Posterior cingulate gyrus (tissue), 11 donors: ENCODE measurements at regions not wholly inside any gene's neighbourhood (a gene's known extent, or its start where the extent isn't known, plus 50 kb on each side); places are given as distances from the start of the nearest gene placed in this dataset.
"Not testable (repeated sequence)": the region's sequence is repeated elsewhere in the genome, so short reads cannot be mapped to it uniquely, and the experiment has no call there.

Experiments
- DNase-seq, 10 donors: peaks; one replicate each; pipeline versions ENCODE4 v3.0.0 to v3.0.0-alpha.2; 2020 to 2021; ENCODE audit warnings: mixed read lengths in 3 of 10
- intact Hi-C: fragments of 100-400 bp; cut with DNase I; formaldehyde crosslinking; loops from one replicate; pipeline ENCODE4 v1.15.1; 2023

GRCh38 chr10:30172673-30173072 is 113.3 kb upstream of the JCAD start:
- intact Hi-C loops: no loop called here
- no peak for DNase-seq

DNA sequence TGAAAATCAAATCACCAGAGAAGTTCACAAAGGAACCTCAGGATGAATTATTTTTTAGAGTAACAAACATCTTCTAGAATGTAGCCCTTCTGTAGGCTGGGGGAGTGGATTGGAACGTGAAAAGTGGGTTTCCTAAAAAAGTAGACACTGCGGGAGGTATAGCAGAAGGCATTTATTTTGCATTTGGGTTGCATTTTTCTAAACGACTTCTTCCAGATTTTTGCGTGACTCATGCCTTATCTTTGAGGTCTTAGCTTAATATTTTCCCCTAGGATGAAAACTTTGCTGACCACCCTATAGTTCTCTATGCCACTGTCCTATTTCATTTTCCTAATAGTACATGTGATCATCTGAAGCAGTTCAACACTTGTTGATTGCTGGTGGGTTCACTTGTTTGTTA is 112.7 kb upstream of the JCAD start:
- intact Hi-C loops: no loop called here
- DNase-seq: no peak

GRCh38 chr10:30171601-30172000 is 112.2 kb upstream of the JCAD start:
- intact Hi-C loops: no loop called here
- no peak for DNase-seq

DNA sequence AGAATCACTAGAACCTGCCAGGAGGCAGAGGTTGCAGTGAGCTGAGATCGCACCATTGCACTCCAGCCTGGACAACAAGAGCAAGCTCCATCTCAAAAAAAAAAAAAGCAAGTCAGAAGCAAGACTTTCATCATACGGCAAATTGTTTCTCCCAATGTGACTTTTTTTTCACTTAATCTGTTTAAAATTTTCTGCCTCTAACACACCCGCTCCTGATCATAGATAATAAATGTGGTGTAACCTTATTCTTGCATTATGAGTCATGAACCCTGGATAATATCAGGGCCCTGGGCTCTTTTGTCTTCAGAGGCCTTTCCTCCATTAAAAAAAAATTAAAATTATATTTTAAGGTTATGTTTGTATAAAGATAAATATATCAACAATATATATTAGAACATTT is 111.4 kb upstream of the JCAD start:
- intact Hi-C loops: no loop called here
- no peak for DNase-seq

DNA sequence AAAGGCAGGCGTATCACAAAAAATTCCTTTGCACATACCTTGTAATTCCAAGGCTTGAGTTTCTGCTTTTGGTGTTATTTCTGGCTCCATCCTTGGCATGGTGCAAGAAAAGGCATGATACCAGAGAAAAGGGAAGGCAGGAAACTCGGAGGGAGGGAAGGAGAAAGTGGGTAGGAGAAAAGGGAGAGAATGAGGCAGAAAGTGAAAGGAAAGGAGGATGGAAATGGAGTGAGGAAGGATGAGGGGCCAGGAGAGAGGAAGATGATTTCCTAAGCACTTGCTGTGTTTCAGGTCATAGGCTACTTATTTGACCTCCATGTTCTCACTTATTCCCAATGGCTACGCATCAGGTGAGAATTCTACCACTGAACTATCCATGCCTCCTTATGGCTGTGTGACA is 110.8 kb upstream of the JCAD start:
- intact Hi-C loops: no loop called here
- no peak for DNase-seq

- intact Hi-C loops: no loop called here
- no peak for DNase-seq
Observed at GRCh38 chr10:30169342-30169741, 110.0 kb upstream of the JCAD start.

GRCh38 chr10:30166929-30167328 is 107.5 kb upstream of the JCAD start:
- intact Hi-C loops: no loop called here
- no peak for DNase-seq

DNA sequence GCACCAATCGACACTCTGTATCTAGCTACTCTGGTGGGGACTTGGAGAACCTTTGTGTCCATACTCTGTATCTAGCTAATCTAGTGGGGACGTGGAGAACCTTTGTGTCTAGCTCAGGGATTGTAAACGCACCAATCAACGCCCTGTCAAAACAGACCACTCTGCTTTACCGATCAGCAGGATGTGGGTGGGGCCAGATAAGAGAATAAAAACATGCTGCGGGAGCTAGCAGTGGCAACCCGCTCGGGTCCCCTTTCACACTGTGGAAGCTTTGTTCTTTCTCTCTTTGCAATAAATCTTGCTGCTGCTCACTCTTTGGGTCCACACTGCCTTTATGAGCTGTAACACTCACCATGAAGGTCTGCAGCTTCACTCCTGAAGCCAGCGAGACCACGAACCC is 104.0 kb upstream of the JCAD start:
- DNase-seq, intact Hi-C loops: not testable (repeated sequence)

DNA sequence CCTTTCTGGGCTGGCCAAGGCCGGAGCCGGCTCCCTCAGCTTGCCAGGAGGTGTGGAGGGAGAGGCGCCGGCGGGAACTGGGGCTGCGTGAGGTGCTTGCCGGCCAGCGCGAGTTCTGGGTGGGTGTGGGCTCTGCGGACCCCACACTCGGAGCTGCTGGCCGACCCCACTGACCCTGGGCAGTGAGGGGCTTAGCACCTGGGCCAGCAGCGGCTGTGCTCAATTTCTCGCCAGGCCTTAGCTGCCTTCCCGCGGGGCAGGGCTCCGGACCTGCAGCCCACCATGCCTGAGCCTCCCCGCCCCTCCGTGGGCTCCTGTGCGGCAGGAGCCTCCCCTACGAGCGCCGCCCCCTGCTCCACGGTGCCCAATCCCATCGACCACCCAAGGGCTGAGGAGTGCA is 103.4 kb upstream of the JCAD start:
- intact Hi-C loops: not testable (repeated sequence)
- DNase-seq: peak in 1 of 10 donors; percentile 69

DNA sequence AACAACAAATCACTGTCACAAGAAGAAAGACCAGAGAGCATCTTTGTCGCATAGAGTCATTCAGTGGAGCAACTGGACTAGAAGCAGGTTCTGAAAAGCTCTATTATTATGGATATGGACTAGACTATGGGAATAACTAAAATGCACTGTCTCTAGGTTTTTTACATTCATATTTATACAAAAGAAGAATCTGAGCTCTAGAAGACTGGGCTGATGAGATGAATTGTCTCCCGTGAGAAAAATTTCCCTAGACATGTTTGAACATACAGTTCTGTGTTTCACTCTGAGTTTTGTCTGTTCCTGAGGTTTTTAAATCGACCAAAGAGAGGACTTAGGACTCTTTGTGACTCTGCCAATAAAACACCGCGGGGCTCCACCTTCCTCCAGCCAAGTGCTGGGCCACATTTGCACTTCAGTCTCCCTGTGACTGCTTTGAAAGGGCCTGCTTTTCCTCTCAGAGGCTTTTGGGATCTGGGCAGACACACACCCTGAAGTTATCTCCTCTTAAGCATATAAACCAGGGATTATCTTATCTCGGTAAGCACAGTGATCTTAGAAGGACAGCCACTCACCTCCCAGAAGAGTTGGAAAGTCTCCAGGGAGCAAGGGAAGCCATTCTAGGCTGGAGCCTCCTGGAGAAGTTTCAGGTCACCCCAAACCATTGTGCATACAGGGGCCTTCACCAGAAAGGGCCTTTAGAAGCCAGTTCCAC is 101.0 kb upstream of the JCAD start:
- DNase-seq: no peak
- intact Hi-C loops: no loop called here

GRCh38 chr10:30159614-30160013 is 100.2 kb upstream of the JCAD start:
- DNase-seq, intact Hi-C loops: not testable (repeated sequence)

DNA sequence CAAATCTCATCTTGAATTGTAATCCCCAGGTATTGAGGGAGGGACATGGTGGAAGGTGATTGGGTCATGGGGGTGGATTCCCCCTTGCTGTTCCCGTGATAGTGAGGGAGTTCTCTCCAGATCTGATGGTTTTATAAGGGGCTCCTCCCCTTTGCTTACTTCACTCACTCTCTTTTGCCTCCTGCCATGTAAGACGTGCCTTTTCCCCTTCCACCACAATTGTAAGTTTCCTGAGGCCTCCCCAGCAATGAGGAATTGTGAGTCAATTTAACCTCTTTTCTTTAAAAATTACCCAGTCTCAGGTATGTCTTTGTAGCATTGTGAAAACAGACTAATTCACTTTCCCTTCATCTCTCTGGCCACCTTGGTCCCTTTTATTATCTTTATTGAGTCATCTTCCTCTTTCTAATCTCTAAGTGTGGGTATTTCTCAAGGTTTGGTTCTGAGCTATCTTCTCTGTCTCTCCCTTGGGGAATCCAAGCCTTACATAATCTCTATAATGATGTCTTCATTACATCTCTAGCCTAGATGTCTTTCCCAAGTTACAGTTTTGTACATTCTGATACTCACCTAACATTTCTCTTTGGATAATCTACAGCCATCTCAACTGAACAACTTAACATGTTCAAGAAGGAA is 99.1 kb upstream of the JCAD start:
- no peak for DNase-seq
- intact Hi-C loops: no loop called here

GRCh38 chr10:30155401-30155800 is 96.0 kb upstream of the JCAD start:
- no peak for DNase-seq
- intact Hi-C loops: no loop called here

- DNase-seq: no peak
- intact Hi-C loops: no loop called here
Observed at GRCh38 chr10:30154561-30154960, 95.2 kb upstream of the JCAD start.

GRCh38 chr10:30154126-30154525 is 94.7 kb upstream of the JCAD start:
- DNase-seq: no peak
- intact Hi-C loops: no loop called here

DNA sequence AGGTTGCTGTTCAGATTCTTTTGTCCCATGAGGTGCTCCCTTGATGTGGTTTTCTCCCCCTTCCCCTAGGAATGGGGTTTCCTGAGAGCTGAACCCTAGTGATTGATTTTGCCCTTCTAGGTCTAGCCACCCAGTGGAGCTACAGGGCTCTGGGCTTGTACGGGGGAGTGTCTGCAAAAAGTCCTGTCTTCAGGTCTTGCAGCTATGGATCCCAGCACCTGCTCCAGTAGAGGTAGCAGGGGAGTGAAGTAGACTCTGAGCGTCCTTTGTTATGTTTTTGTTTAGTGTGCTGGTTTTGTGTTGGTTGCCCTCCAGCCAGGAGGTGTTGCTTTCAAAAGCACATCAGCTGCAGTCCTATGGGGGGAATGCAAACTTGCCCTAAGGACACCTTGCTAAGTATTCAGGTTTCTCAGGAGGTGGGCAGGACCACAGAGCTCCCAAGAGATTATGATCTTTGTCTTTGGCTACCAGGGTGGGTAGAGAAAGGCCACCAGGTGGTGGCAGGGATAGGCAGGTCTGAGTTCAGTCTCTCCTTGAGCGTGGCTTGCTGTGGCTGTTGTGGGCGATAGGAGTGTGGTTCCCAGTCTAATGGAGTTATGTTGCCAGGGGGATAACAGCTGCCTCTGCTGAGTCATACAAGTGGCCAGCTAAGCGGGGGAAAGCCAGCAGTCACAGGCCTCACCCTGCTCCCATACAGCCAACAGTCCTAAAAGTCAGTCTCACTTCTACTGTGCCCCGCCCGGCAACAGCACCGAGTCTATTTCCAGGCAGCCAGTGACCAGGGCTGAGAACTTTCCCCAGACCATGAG is 92.4 kb upstream of the JCAD start:
- no peak for DNase-seq
- intact Hi-C loops: no loop called here

DNA sequence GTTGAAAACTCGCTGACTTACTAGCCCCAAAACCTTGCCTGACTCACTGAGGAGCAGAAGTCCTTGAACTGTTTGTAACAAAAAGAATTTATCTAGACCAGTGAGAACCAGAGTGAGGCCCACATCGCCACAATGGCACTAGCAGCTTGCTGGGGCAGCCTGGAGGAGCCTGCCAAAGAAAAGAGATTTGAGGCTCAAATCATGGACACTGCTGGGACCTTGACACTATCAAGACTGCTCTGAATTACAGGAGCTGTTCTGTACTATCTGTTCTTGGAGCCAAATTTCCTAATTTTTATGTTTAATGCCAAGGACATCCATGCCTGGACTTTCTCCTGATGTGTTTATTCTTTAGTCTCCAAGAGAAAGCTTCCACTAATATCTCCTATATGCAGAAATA is 82.0 kb upstream of the JCAD start:
- intact Hi-C loops: no loop called here
- peak in 1 of 10 donors; percentile 29 for DNase-seq

DNA sequence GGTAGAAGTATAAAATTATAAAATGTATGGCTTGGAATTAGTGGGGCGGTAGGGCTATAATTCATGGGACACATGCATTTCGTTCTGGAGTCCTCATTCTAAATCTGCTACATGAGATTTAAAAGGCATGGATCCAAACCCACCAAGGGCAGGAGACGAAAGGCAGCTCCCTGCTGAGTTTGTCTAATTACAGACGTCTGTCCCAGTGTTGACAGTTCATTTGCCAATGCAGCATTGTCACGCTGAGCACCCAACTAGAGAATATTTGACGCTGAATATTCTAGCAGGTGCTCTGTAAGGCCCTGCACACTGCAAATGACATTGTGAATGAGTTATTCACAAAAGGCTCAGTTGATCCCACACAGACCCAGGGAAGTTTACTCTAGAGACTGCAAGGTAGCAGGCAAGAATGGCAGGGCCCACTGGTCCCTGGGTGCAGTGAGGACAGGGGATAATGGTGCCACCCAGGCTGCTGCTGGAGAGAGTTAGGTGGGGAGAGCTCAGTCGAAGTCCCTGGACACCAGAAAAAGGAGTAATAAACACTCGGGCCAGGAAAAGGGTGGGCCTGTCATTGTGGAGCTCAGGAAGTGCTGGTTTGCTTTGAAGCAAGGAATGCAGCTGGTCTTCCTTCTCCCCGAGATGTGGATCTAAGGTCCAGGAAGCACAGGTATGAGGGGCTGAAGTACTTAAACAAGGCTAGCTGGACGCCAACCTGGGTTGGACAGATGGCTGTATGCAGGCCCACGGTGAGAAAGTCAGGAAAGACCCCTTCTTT is 75.0 kb upstream of the JCAD start:
- intact Hi-C loops: no loop called here
- DNase-seq: no peak

- intact Hi-C loops: no loop called here
Observed at GRCh38 chr10:30133198-30133597, 73.8 kb upstream of the JCAD start.

GRCh38 chr10:30131369-30131768 is 72.0 kb upstream of the JCAD start:
- DNase-seq, intact Hi-C loops: not testable (repeated sequence)

More at GRCh38 chr10:30133198-30133597, 73.8 kb upstream of the JCAD start:
- DNase-seq: no peak

DNA sequence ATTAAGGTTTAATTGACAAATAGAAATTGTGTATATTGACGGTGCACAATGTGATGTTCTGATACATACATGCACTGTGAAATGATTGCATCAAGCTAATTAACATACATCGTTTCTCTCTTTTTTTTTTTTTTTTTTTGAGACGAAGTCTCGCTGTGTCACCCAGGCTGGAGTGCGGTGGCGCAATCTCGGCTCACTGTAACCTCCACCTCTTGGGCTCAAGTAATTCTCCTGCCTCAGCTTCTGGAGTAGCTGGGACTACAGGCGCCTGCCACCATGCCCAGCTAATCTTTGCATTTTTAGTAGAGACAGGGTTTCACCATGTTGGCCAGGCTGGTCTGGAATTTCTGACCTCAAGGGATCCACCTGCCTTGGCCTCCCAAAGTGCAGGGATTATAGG is 69.9 kb upstream of the JCAD start:
- intact Hi-C loops, DNase-seq: not testable (repeated sequence)
